ENCODE measurements at regions not wholly inside any gene's neighbourhood (a gene's known extent, or its start where the extent isn't known, plus 50 kb on each side); places are given as distances from the start of the nearest gene placed in this dataset.

DNA sequence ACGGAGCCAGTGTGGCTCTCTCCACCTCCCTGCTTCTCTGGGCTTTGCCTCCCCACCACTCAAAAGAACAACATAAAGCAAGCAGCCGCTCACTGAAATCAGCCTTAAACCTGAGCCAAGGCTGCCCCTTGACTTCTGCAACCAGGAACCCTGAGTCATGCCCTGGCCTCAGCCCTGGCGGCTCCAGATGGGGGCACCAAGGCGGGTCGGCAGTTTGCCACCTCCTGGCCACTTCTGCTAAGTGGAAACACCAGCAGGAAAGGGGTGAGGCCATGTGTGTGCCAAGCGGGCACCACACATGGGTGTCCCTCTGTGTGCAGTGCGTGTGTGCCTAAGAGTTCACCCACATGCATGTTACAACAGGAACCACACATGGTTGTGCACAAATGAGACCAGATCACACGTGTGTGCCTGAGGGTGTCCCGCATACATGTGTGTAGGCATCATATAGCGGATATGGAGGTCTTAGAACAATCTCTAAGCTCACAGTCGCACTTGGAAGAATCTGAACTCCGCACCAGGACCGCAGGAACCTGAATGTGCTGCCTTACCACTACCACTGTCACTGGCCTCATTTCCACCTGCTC is 221.2 kb downstream of the MN1 start:
- H2BK12ac ChIP-seq (ENCODE audit: low read depth, low read length) = 0 out of 2 replicates have a peak overlapping the region, but pooled peaks have one; percentile 75
- TF ChIP-seq CHD2 (IDR thresholded peaks at IDR 0.05; ENCODE audit: low read length) = no peak
- TF ChIP-seq BRCA1 (IDR thresholded peaks at IDR 0.05; ENCODE audit: low read depth, low read length) = no peak
- TF ChIP-seq EZH2 (IDR thresholded peaks at IDR 0.05; ENCODE audit: low read depth, low read length, severe bottlenecking) = no peak
- TF ChIP-seq SRF (IDR thresholded peaks at IDR 0.05; ENCODE audit: low read depth, low read length) = no peak
- TF ChIP-seq CHD1 (IDR thresholded peaks at IDR 0.05; ENCODE audit: low read depth, low read length) = no peak
- 0 out of 4 replicates have a peak, but pooled peaks of 1 of the 2 experiments have one; percentile 3 for TF ChIP-seq RAD21 (IDR thresholded peaks at IDR 0.05 in 1 of 2, conservative IDR thresholded peaks at IDR 0.05 in 1 of 2; ENCODE audit: low read depth in 2 of 2, low read length in 2 of 2)
- H3K23me2 ChIP-seq (ENCODE audit: low read depth, low read length) = peaks cover 2% of the 10 kb centered on the region; the same call in 1 of the 2 replicates
- H3K14ac ChIP-seq (ENCODE audit: insufficient read length) = no peak overlapping the region
- H3K27me3 ChIP-seq (replicated peaks in 1 of 4; ENCODE audit: control insufficient read depth in 3 of 4, extremely low read depth in 1 of 4, insufficient read depth in 3 of 4, low read length in 3 of 4) = peaks cover 0 to 12% (median 7%) of the 10 kb centered on the region in 4 experiments; a peak in 3 of 7 replicates
- POLR2A ChIA-PET (ENCODE audit: partially characterized antibody) = interaction anchor here (1.5 kb wide), 2 partner anchors 11 to 13 kb away, joined by 3 read pairs; no protein-coding TSS in a partner anchor
- H2BK20ac ChIP-seq (ENCODE audit: low read length) = no peak overlapping the region
- no peak overlapping the region for H4K8ac ChIP-seq (ENCODE audit: extremely low read depth, insufficient read depth, low read length)
- H3K18ac ChIP-seq (ENCODE audit: extremely low read depth, low read length) = no peak overlapping the region
- FAIRE-seq = no peak
- 86% methylated on average over 12 of the region's 13 CpGs; no CpG with 5 or more reads in 1 of the 2 experiments for WGBS, 2 experiments (ENCODE audit: extremely low coverage in 1 of 2, insufficient coverage in 1 of 2, insufficient read length in 1 of 2, insufficient replicate concordance in 2 of 2, low coverage in 1 of 2, low lambda C conversion rate in 2 of 2, missing lambda C conversion rate in 1 of 2)
- no peak for DNase-seq (ENCODE audit: low read depth in 1 of 2, low spot score in 2 of 2)
- H3K4me3 ChIP-seq (ENCODE audit: extremely low read depth in 1 of 4, insufficient read depth in 2 of 4, low read depth in 3 of 4, low read length in 4 of 4) = no peak overlapping the region
- H4K20me1 ChIP-seq (replicated peaks in 1 of 2; ENCODE audit: control insufficient read depth in 1 of 2, insufficient read depth in 2 of 2, low read length in 2 of 2) = peaks cover 0 to 7% of the 10 kb centered on the region in 2 experiments
- no peak overlapping the region for H3K56ac ChIP-seq (replicated peaks; ENCODE audit: insufficient read length, low read depth, low read length)
- no peak overlapping the region for H4K5ac ChIP-seq (ENCODE audit: insufficient read length, low read depth, low read length)
- CTCF ChIA-PET (ENCODE audit: partially characterized antibody) = interaction anchor here (1.1 to 1.7 kb wide), 2 partner anchors 11 to 823 kb away, joined by 3 to 5 read pairs; no protein-coding TSS in a partner anchor
- no peak overlapping the region for H2BK5ac ChIP-seq (ENCODE audit: low read depth, low read length)
- H3K79me1 ChIP-seq (ENCODE audit: low read depth, low read length) = no peaks in the 10 kb centered on the region
- H2BK120ac ChIP-seq (replicated peaks; ENCODE audit: low read depth, low read length) = no peak overlapping the region
- no peaks in the 10 kb centered on the region for H3K79me2 ChIP-seq (ENCODE audit: control insufficient read depth in 1 of 2, insufficient read depth in 2 of 2, low read length in 2 of 2)
- H3K4me1 ChIP-seq (replicated peaks in 1 of 4; ENCODE audit: control insufficient read depth in 3 of 4, insufficient read depth in 4 of 4, low read length in 3 of 4) = no peaks in the 10 kb centered on the region; a peak in 1 of 7 replicates
- H3K9me3 ChIP-seq (ENCODE audit: insufficient read depth in 2 of 2, low read depth in 1 of 2, low read length in 1 of 2) = no peaks in the 10 kb centered on the region
- H2AK5ac ChIP-seq (ENCODE audit: low read depth, low read length) = peak overlapping the region; percentile 84; the same call in 1 of the 2 replicates
- no peak overlapping the region for H2AFZ ChIP-seq (ENCODE audit: low read length)
- H4K91ac ChIP-seq (replicated peaks; ENCODE audit: insufficient read length, low read length) = no peak overlapping the region
- no peak overlapping the region for H2BK15ac ChIP-seq (ENCODE audit: low read length)
- H3K9ac ChIP-seq (replicated peaks in 1 of 4; ENCODE audit: extremely low read depth in 1 of 4, low read depth in 3 of 4, low read length in 3 of 4) = no peak overlapping the region
- no peak overlapping the region for H3K4me2 ChIP-seq (ENCODE audit: insufficient read depth in 1 of 2, low read depth in 2 of 2, low read length in 2 of 2)
- no peak overlapping the region for H3K23ac ChIP-seq (ENCODE audit: insufficient read length)
- H3K4ac ChIP-seq (replicated peaks; ENCODE audit: insufficient read length, low read depth, low read length) = no peak overlapping the region
- H3K27ac ChIP-seq (ENCODE audit: low read depth, low read length) = no peak overlapping the region
- no peaks in the 10 kb centered on the region for H3K36me3 ChIP-seq (ENCODE audit: control insufficient read depth in 2 of 4, insufficient read depth in 4 of 4, low read length in 3 of 4)

Measured in H1 (cell line).